Ecto neural progenitor cell (in vitro differentiated cells): ENCODE measurements at regions not wholly inside any gene's neighbourhood (a gene's known extent, or its start where the extent isn't known, plus 50 kb on each side); places are given as distances from the start of the nearest gene placed in this dataset.

Experiments used
- DNase-seq: peaks from one replicate; pipeline ENCODE4 v3.0.0-alpha.2; 2018; ENCODE audit warnings: low spot score

- DNase-seq, result no peak
Measured at GRCh38 chr16:54363766-54364165, 77.2 kb upstream of the IRX3 start.

- no peak for DNase-seq
Measured at GRCh38 chr16:54362591-54363206, 76.1 kb upstream of the IRX3 start.

DNA sequence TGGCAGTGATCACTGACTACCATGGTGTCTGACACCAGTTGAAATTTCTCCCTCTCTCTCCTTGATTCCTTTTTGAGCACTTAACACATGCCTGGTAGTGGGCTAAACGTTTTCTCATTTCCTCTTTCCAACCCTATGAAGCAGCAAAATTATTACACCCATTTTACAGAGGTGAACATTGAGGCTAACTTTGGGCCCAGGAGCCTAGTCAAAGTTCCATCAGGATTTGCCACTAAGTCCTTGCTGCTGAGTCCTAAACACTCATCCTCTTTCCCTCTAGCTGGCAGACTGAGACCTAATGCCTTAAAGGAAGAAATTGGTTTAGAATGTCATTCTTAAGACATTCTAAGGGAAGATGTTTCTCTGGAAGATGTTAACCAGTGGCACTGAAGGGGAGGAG is 74.7 kb upstream of the IRX3 start:
- DNase-seq, result no peak

- DNase-seq, result no peak
Measured at GRCh38 chr16:54360681-54361080, 74.1 kb upstream of the IRX3 start.

DNA sequence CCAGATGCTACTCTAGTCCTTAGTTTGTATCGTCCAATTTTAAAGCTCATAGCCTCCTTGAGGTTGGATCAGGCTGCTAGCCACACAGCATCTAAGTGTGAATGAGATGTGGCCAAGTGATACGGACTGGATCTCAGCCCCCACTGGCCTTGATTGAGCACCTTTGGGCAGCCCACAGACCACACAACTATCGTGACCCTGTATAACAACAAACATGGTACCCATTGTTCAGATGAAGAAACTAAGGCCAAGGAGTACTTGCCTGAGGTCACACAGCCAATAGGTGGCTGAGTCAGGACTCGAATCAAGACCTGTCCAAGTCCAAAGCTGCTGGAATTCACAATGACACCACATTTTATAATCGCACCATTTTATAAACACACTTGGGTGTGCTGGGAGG is 73.0 kb upstream of the IRX3 start:
- DNase-seq, result no peak

DNA sequence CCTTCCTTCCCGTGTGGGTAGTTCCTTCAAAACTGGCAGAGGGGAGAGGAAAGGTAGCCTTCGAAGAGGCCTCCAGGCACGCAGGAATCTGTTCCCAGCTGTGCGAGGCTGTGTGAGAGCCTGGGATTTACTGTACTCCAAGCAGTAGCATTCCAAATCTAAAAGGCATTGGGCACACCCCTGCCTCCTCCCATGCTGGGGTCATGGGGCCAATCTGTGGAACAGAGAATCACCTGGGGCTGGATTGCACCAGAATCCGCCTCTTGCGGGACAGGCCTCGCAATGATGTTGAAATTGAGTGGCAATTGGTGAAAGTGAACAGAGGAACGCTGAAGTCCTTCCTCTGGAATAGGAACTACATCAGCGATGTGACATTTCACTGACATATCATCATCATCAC is 72.5 kb upstream of the IRX3 start:
- no peak for DNase-seq

DNA sequence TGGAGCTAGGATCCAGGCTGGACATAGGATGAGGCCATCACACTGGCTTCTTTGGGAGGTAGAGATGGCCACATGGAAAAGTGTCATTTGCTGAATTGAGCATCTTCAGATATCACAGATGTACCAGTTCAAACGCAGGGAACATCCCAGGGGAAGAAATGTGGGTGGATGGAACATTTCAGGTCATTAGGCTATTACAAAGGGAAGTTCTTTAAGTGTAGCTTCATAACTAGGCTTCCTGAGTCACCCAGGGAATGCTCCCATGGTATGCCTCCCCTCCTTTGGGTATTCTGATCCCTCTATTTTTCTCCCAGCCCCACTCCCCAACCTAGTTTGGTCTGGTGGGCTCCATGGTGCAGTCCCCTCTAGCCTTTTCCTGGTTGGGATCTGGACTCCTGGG is 69.8 kb upstream of the IRX3 start:
- DNase-seq, result no peak

DNA sequence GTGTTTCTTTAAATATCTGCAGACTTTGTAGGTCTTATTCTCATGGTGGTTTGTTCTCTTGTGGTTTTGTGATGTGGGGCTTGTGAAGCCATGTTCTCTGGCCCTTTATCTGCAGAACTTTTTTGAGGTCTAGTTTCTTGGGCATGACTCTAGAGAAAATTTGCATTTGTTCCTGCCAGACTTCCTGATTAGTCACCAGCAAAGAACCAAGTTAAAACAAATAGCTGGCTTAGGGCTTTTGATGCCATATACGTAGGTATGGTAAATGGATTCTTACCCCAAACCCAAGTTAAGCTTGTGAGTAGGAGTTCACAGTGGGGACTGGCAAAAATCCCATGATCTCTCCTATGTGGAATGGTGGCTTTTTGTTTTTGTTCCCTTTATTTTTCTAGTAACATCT is 68.7 kb upstream of the IRX3 start:
- DNase-seq, result no peak

- no peak for DNase-seq
Measured at GRCh38 chr16:54353097-54353496, 66.5 kb upstream of the IRX3 start.

DNA sequence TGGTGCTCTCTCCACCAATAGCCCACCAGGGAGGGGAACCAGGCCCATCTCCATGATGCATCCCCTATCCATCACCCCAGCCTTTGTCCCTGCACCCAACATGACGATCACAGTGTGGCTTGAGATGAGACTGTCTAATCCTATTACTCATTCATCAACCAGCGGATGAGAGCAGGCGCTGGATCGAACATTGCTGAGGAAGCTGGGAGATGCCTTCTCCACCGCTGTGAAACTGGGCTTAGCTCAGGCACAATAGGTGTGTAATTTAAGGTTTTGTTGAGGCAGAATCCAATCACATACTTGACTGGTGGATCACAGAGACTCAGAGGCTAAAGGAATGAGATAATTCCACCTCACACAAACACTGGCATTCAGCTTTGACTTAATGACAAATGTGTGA is 64.6 kb upstream of the IRX3 start:
- DNase-seq, result peak; percentile 66

DNA sequence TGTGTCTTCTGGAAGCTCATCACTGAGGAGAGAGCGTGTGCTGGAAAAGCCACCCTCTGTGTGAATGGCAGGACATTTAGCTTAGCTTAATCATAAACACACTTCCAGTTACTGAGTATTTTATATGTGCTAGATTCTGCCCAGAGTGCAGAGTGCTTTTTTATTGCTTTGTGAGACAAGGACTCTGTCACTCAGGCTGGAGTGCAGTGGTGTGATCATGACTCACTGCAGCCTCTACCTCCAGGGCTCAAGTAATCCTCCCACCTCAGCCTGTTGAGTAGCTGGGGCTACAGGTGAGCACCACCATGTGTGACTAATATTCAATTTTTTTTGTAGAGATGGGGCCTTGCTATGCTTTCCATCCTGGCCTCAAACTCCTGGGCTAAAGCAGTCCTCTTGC is 61.4 kb upstream of the IRX3 start:
- DNase-seq, result no peak

DNA sequence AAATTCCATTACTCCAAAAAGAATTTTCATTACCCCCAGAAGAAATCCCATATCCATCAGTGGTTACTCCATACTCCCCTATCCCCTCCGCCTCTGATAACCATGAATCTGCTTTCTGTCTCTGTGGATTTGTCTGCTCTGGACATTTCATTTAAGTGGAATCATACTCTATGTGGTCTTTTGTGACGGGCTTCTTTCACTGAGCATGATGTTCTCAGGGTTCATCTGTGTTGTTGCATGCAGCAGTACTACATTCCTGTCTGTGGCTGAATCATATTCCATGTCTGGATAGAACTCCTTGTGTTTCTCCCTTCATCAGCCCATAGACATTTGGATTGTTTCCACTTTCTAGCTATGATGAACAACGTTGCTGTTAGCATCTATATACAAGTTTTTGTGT is 59.5 kb upstream of the IRX3 start:
- no peak for DNase-seq

DNA sequence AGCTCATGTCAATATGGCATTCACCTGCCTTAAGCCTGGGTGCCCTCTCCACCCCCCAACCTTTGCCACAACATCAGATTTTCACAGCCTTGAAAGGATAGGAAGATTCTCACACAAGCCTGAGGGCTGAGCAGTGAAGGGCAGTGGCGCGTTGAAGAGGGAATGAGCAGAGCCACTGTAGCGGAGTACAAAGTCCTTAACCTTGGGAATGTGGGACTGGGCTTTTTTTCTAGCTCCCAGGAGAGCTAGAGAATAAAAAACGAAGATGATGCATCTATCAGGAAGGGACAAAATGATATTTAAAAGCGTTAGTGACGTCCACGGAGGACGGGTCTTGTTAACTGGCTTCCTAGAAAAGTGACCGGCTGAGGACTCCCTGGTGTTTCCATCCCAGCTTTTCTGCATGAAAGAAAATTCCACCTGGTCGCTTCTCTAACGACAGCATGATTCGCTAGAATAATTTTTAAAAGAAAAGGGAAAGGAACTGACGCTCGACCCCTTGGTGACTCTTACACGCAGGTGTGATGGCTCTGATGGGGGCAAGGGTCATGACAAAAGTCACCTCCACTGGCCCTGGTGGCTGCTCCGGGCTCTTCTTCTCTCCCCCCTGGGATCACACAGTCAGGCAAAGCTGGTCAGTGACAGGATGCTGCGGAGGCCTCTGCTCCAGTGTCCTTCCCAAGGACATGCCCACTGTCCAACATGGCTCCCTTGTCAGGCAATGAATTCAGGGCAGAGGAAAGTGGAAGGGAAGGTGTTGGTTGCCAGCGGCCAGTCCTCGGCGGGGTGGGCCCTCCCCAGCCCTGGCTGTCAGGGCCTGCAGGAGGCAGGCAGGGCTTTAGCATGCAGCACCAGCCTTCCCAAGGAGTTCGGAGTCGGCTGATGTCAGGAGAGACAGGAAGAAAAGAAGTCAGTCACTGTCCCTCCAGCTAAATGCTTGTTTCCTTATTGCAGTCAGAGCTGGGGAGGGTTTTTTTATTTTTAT is 58.4 kb upstream of the IRX3 start:
- no peak for DNase-seq

DNA sequence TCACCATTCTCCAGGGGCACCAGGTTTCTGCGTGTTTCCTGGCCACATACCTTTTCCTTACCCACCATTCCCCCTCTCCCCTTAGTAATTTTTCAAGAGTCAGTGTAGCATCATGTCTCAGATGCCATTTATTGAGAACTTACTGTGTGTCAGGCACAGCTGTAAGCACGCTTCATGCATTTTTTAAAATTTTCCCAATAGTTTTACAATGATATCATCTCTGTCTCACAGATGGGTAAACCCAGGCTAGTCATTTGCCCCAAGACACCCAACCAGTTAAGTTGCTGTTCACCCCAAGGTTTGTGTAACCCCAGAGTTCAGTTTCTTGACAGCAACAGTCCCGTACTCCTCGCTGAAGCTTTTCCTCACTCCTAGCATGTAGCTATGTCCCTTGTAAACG is 56.4 kb upstream of the IRX3 start:
- DNase-seq, result no peak

GRCh38 chr16:54341892-54342776 is 55.5 kb upstream of the IRX3 start:
- no peak for DNase-seq

DNA sequence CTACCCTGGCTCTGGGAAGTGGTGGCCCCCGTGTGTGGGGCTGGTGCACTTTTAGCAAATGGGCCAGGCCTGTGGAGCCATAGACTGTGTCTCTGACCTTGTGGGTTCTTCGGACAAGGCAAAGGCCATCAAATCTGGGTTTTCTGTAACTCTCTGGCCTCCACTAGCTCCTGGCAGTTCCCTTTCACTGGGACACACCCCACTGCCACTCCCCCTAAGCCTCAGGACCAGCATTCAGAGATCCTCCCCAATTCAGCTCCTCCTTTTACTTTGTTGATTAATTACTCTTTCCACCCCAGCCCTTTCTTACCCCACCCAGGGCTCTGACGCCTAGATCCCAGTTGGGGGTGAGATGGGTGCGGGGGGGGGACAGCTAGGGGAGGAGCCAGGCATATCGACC is 53.9 kb upstream of the IRX3 start:
- no peak for DNase-seq

GRCh38 chr16:54336631-54337204 is 50.1 kb upstream of the IRX3 start:
- DNase-seq, result no peak
